Stomach (tissue), 8 donors: ENCODE measurements at regions not wholly inside any gene's neighbourhood (a gene's known extent, or its start where the extent isn't known, plus 50 kb on each side); places are given as distances from the start of the nearest gene placed in this dataset.

Source experiments
- DNase-seq, 2 donors: peaks; one replicate each; pipeline versions ENCODE4 v3.0.0 to v3.0.0-alpha.2; 2013 to 2019
- H3K27ac ChIP-seq, 5 donors: fragments of 200-600 bp in 4 of 5; sonication (generic) in 4 of 5; one replicate each; pipeline ENCODE4 v1.5.1; 2013 to 2019; ENCODE audit warnings: mild to moderate bottlenecking in 1 of 5, moderate library complexity in 1 of 5
- H3K27me3 ChIP-seq, 3 donors: fragments of 200-600 bp; sonication (generic); one replicate each; pipeline ENCODE4 v1.5.1; 2017 to 2019; ENCODE audit warnings: mixed run types in 1 of 3
- H3K36me3 ChIP-seq, 4 donors: fragments of 200-600 bp; sonication (generic); 1 replicate in 3 of 4; 2 replicates in 1 of 4; pipeline ENCODE4 v1.5.1; 2016 to 2019
- H3K4me1 ChIP-seq, 4 donors: fragments of 200-600 bp; sonication (generic); one replicate each; pipeline ENCODE4 v1.5.1; 2016 to 2019
- H3K4me3 ChIP-seq, 4 donors: fragments of 200-600 bp; sonication (generic) in 3 of 4; one replicate each; pipeline ENCODE4 v1.5.1; 2016 to 2019; ENCODE audit warnings: mild to moderate bottlenecking in 1 of 4
- H3K9me3 ChIP-seq, 4 donors: fragments of 200-600 bp; sonication (generic); one replicate each; pipeline ENCODE4 v1.5.1; 2016 to 2019
- EP300 ChIP-seq: sonication (generic); formaldehyde crosslinking; IDR thresholded peaks from one replicate; pipeline ENCODE4 v1.6.1; 2017; ENCODE audit warnings: antibody characterized with exemption
- POLR2A ChIP-seq, 4 donors: fragments of 450-650 bp; IDR thresholded peaks; one replicate each; pipeline ENCODE4 v1.6.1; 2016; ENCODE audit warnings: antibody characterized with exemption in 4 of 4, control low read depth in 2 of 4, mild to moderate bottlenecking in 1 of 4, moderate library complexity in 1 of 4
- POLR2AphosphoS5 ChIP-seq, 3 donors: sonication (generic); formaldehyde crosslinking; IDR thresholded peaks; one replicate each; pipeline ENCODE4 v1.6.1; 2016; ENCODE audit warnings: antibody characterized with exemption in 3 of 3
- WGBS, 5 donors: extraction: QIAGEN DNeasy Blood & Tissue Kit in 3 of 5; methylation state at CpG; one replicate each; pipeline versions ENCODE4 v1.1.5 to v1.1.7; 2013 to 2018; 5-methylcytosine and 5-hydroxymethylcytosine counted together
- intact Hi-C: fragments of 100-400 bp; cut with DNase I; formaldehyde crosslinking; loops from one replicate; pipeline ENCODE4 v1.15.1; 2023; ENCODE audit warnings: low total_unique reads
- TF ChIP-seq, protein P1 (sequence below), 7 experiments: fragments of 450-650 bp in 4 of 7; fragments of 200-600 bp in 3 of 7; sonication (generic) in 3 of 7; IDR thresholded peaks; one replicate each; pipeline ENCODE4 v1.5.1; 2016 to 2019; ENCODE audit warnings: antibody characterized with exemption in 7 of 7, control low read depth in 2 of 7, mild to moderate bottlenecking in 1 of 7
- donor health status: healthy with polysubstance abuse.
- donor health status: Bipolar disorder and iron deficiency.
- donor health status: healthy.

DNA sequence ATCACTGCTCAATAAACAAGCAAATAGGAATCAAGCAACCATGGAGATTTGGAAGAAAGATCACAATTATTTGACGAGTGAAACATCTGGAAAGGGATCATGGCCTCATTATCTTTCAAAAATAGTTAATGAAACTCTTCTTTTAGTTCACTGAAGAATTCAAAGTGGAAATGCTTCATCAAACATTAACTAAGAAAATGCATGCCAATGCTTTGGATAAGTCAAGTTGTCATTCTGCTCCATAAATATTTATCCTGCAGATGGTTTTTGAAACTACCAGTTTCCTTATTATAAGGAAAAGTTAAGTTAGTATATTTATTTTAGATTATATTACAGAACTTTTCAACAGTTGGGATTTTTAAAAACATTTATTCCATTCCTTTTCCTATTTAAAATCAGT is 206.5 kb upstream of the ADGRL2 start:
- DNase-seq = no peak
- Histone ChIP-seq H3K9me3 (no peaks in the 10 kb centered on the region), H3K4me3 (no peak overlapping the region), H3K27me3 (no peaks in the 10 kb centered on the region), H3K36me3 (no peaks in the 10 kb centered on the region), H3K27ac (no peak overlapping the region), H3K4me1 (no peaks in the 10 kb centered on the region)
- intact Hi-C loops = no loop called here
- TF ChIP-seq POLR2AphosphoS5 (IDR thresholded peaks at IDR 0.05) = no peak
- TF ChIP-seq, protein P1, sequence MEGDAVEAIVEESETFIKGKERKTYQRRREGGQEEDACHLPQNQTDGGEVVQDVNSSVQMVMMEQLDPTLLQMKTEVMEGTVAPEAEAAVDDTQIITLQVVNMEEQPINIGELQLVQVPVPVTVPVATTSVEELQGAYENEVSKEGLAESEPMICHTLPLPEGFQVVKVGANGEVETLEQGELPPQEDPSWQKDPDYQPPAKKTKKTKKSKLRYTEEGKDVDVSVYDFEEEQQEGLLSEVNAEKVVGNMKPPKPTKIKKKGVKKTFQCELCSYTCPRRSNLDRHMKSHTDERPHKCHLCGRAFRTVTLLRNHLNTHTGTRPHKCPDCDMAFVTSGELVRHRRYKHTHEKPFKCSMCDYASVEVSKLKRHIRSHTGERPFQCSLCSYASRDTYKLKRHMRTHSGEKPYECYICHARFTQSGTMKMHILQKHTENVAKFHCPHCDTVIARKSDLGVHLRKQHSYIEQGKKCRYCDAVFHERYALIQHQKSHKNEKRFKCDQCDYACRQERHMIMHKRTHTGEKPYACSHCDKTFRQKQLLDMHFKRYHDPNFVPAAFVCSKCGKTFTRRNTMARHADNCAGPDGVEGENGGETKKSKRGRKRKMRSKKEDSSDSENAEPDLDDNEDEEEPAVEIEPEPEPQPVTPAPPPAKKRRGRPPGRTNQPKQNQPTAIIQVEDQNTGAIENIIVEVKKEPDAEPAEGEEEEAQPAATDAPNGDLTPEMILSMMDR (IDR thresholded peaks at IDR 0.05) = no peak
- TF ChIP-seq POLR2A (IDR thresholded peaks at IDR 0.05) = no peak
- TF ChIP-seq EP300 = no peak
- WGBS, 5 donors = 5 to 32% (median 17%) methylated on average over 1 of the region's 1 CpG

DNA sequence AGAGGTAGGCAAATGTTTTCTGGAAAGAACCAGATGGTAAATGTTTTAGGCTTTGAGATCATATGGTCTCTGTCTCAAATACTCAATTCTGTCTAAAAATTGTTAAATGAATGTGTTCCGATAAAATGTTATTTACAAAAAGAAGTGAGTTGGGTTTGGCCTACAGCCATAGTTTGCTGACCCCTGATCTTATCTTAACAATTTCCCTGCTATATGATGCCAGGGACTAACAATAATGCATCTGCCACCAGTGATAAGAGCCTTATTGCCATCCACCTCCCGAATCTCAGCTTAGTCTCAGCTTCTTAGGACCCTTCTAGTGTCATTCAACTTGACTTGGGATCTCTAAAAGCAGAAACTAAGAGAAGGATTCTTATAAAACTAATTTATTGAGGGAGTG is 208.5 kb upstream of the ADGRL2 start:
- H3K27me3 ChIP-seq = no peaks in the 10 kb centered on the region

DNA sequence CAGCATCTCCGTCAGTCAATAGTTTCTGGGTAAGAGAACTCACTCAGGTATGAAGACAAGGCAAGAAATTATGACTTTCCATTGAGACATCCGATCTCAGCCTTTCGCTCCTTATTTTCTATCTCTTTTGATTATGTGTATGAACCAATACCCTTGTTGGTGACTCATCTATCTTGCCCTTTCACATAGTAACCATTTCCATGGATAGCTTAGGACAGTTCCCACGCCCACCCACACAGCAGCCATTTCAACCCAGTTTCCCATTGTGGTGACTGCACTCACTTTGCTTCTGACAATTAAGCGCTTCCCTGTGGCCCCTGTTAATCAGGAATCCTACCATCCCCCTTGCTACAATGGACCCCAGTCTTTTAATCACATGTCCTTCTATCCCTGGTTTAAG is 210.6 kb upstream of the ADGRL2 start:
- intact Hi-C loops = no loop called here
- Histone ChIP-seq H3K4me3 (no peak overlapping the region), H3K36me3 (no peaks in the 10 kb centered on the region), H3K9me3 (no peaks in the 10 kb centered on the region), H3K27me3 (no peaks in the 10 kb centered on the region), H3K27ac (no peak overlapping the region), H3K4me1 (no peaks in the 10 kb centered on the region)
- WGBS, 5 donors = 55 to 98% (median 80%) methylated on average over 5 of the region's 5 CpGs
- no peak for DNase-seq
- no peak for TF ChIP-seq EP300
- no peak for TF ChIP-seq POLR2AphosphoS5 (IDR thresholded peaks at IDR 0.05)
- TF ChIP-seq POLR2A (IDR thresholded peaks at IDR 0.05) = no peak
- TF ChIP-seq, protein P1 (IDR thresholded peaks at IDR 0.05) = no peak

More for the DNA sequence above, 208.5 kb upstream of the ADGRL2 start:
- Histone ChIP-seq H3K9me3 (no peaks in the 10 kb centered on the region), H3K36me3 (no peaks in the 10 kb centered on the region), H3K4me1 (no peaks in the 10 kb centered on the region), H3K4me3 (no peak overlapping the region), H3K27ac (no peak overlapping the region)
- TF ChIP-seq POLR2AphosphoS5 (IDR thresholded peaks at IDR 0.05) (no peak), EP300 (no peak), POLR2A (IDR thresholded peaks at IDR 0.05) (no peak)
- TF ChIP-seq, protein P1 (IDR thresholded peaks at IDR 0.05) = no peak
- DNase-seq = no peak
- intact Hi-C loops = no loop called here
- 27 to 52% (median 36%) methylated on average over 2 of the region's 2 CpGs for WGBS, 5 donors

DNA sequence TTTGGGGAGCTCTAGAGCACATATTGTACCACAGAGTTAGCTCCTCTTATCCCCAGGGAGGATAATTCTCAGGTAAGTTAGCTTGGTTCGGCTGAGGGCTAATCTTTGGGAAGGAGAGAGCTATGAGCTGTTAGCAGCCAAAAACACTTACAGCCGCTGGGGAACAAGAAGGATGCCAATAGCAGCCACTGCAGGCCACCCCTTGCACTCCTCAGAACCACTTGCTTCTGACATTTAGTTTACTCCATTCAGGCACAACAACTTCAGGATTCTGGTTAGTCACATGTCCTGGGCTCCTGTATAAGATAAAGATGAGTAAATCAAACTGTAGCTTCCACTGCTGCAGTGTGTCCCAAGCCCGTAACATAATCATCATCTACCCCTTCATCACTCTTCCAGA is 212.6 kb upstream of the ADGRL2 start:
- no peak for DNase-seq
- H3K27ac ChIP-seq = no peak overlapping the region

More for the DNA sequence above, 212.6 kb upstream of the ADGRL2 start:
- Histone ChIP-seq H3K27me3 (no peaks in the 10 kb centered on the region), H3K4me1 (peaks cover 0 to 12% (median 4%) of the 10 kb centered on the region in 4 donors), H3K9me3 (no peaks in the 10 kb centered on the region), H3K4me3 (no peak overlapping the region), H3K36me3 (no peaks in the 10 kb centered on the region)
- no peak for TF ChIP-seq POLR2AphosphoS5 (IDR thresholded peaks at IDR 0.05)
- TF ChIP-seq EP300 = no peak
- TF ChIP-seq POLR2A (IDR thresholded peaks at IDR 0.05) = no peak
- TF ChIP-seq, protein P1 (IDR thresholded peaks at IDR 0.05) = no peak
- 75 to 91% (median 87%) methylated on average over 3 of the region's 3 CpGs for WGBS, 5 donors
- intact Hi-C loops = no loop called here
